ENCODE measurements at regions not wholly inside any gene's neighbourhood (a gene's known extent, or its start where the extent isn't known, plus 50 kb on each side); places are given as distances from the start of the nearest gene placed in this dataset.
"Not testable (repeated sequence)": the region's sequence is repeated elsewhere in the genome, so short reads cannot be mapped to it uniquely, and the experiment has no call there.

DNA sequence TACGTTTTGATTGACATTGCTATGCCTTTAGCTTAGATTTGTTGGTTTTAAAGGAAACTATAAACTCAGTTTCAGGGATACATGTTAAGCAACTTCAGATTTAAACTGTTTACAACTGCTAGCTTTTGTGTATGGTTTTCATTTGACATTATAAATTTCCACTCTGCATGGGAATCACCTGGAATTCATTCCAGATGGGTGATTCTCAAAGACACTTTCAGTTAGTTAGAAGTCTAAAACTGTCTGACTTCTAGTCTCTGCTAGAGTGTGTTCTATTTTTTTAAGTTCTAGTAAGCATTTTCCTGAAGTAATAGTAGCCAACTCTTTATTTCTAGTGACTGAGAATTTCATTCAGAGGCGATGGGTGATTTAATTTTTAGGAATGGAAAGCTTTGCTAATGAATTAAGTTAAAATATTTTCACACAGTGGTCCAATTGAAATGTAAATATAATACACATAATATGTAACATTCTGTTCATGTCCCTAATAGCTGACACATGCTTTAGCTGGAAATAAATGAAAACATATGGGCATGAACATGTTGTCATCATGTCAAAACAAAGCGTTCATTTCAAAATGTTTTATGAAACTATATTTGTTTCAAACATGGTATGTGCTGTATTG lies 58.3 kb upstream of the CSNK1A1L start:
- TF ChIP-seq, protein P1, sequence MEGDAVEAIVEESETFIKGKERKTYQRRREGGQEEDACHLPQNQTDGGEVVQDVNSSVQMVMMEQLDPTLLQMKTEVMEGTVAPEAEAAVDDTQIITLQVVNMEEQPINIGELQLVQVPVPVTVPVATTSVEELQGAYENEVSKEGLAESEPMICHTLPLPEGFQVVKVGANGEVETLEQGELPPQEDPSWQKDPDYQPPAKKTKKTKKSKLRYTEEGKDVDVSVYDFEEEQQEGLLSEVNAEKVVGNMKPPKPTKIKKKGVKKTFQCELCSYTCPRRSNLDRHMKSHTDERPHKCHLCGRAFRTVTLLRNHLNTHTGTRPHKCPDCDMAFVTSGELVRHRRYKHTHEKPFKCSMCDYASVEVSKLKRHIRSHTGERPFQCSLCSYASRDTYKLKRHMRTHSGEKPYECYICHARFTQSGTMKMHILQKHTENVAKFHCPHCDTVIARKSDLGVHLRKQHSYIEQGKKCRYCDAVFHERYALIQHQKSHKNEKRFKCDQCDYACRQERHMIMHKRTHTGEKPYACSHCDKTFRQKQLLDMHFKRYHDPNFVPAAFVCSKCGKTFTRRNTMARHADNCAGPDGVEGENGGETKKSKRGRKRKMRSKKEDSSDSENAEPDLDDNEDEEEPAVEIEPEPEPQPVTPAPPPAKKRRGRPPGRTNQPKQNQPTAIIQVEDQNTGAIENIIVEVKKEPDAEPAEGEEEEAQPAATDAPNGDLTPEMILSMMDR (IDR thresholded peaks at IDR 0.05; ENCODE audit: low read depth, low read length), result no peak
- DNase-seq (ENCODE audit: low read depth, low spot score), result no peak
- in situ Hi-C loops (cut with HindIII; ENCODE audit: low sequenced_read_pairs), result no loop called here
- no peak overlapping the region for H3K4me3 ChIP-seq (ENCODE audit: low read depth, low read length)

DNA sequence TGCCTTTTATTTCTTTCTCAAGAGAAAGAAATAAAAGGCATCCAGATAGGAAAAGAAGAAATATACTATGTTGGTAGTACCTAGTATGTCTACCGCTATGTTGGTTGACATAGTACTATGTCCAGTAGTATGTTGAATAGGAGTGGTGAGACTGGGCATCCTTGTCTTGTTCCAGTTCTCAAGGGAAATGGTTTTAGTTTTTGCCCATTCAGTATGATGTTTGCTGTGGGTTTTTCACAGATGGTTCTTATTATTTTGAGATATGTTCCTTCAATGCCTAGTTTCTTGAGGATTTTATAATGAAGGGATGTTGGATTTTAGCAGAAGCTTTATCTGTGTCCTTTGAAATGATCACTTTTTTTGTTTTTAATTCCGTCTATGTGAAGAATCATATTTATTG lies 53.0 kb upstream of the CSNK1A1L start:
- TF ChIP-seq, protein P1 (IDR thresholded peaks at IDR 0.05; ENCODE audit: low read depth, low read length), result no peak
- in situ Hi-C loops (cut with HindIII; ENCODE audit: low sequenced_read_pairs), result no loop called here
- H3K4me3 ChIP-seq (ENCODE audit: low read depth, low read length), result no peak overlapping the region
- no peak for DNase-seq (ENCODE audit: low read depth, low spot score)

DNA sequence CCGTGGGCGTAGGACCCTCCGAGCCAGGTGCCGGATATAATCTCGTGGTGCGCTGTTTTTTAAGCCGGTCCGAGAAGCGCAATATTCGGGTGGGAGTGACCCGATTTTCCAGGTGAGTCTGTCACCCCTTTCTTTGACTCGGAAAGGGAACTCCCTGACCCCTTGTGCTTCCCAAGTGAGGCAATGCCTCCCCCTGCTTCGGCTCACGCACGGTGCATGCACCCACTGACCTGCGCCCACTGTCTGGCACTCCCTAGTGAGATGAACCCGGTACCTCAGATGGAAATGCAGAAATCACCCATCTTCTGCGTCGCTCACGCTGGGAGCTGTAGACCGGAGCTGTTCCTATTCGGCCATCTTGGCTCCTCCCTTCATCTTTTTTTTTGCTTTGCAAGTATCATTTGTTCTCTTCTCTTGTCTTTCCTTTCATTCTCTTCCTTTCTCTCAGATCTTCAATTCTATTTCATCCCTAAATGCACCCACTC lies 50.2 kb upstream of the CSNK1A1L start:
- in situ Hi-C loops (cut with HindIII; ENCODE audit: low sequenced_read_pairs); H3K4me3 ChIP-seq (ENCODE audit: low read depth, low read length); DNase-seq (ENCODE audit: low read depth, low spot score): not testable (repeated sequence)
